ENCODE measurements at regions not wholly inside any gene's neighbourhood (a gene's known extent, or its start where the extent isn't known, plus 50 kb on each side); places are given as distances from the start of the nearest gene placed in this dataset.
A peak's percentile ranks its signal among the peaks of the same experiment; 100 is the strongest.

- no peak for DNase-seq
Observed at GRCh38 chr7:130881091-130881798, 147.2 kb upstream of the KLF14 start.

GRCh38 chr7:130881799-130882141 is 147.8 kb upstream of the KLF14 start:
- DNase-seq = no peak

GRCh38 chr7:130882396-130882795 is 148.4 kb upstream of the KLF14 start:
- DNase-seq = no peak

GRCh38 chr7:130883928-130884327 is 149.9 kb upstream of the KLF14 start:
- no peak for DNase-seq

- DNase-seq = no peak
Observed at GRCh38 chr7:130884437-130885417, 150.7 kb upstream of the KLF14 start.

- no peak for DNase-seq
Observed at GRCh38 chr7:130886438-130887135, 152.6 kb upstream of the KLF14 start.

- DNase-seq = no peak
Observed at GRCh38 chr7:130887182-130887956, 153.4 kb upstream of the KLF14 start.

- DNase-seq = no peak
Observed at GRCh38 chr7:130887957-130888371, 154.0 kb upstream of the KLF14 start.

GRCh38 chr7:130888468-130888867 is 154.5 kb upstream of the KLF14 start:
- DNase-seq = no peak

GRCh38 chr7:130890176-130891020 is 156.4 kb upstream of the KLF14 start:
- DNase-seq = no peak

GRCh38 chr7:130891254-130892094 is 157.5 kb upstream of the KLF14 start:
- no peak for DNase-seq

GRCh38 chr7:130893441-130893894 is 159.5 kb upstream of the KLF14 start:
- DNase-seq = peak; percentile 86

GRCh38 chr7:130894146-130894908 is 160.3 kb upstream of the KLF14 start:
- DNase-seq = no peak

GRCh38 chr7:130894909-130895750 is 161.1 kb upstream of the KLF14 start:
- DNase-seq = no peak

- no peak for DNase-seq
Observed at GRCh38 chr7:130896051-130896881, 162.3 kb upstream of the KLF14 start.

GRCh38 chr7:130896898-130897514 is 163.0 kb upstream of the KLF14 start:
- peak; percentile 71 for DNase-seq
